ENCODE measurements at regions not wholly inside any gene's neighbourhood (a gene's known extent, or its start where the extent isn't known, plus 50 kb on each side); places are given as distances from the start of the nearest gene placed in this dataset.

DNA sequence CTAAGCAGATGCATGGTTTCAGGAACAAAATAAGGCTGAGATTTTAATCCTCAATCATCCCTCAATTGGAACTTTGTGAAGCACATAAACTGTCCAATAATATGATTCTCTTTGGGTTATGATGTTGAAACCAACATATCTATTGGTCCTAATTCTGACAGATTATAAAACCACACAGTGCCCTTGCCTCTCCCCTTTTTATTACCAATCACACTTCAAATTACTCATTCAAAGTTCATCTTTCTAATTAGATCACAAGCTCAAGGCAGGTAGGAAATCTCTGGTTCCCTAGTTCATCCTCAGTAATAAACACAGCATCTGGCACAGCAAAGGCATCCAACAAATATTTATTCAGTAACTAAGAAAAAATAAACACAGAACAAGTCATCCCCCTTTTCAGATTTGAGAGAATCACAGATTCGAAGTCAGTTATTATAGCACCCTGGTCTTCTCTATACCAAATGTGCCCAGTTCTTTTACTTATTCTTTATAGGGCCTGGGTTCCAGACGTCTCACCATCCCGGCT lies 611.6 kb downstream of the INSC start:
- H3K36me3 ChIP-seq (ENCODE audit: control insufficient read depth in 2 of 3, insufficient read depth in 3 of 3, low read length in 3 of 3) = no peaks in the 10 kb centered on the region
- no peak overlapping the region for H3K4me3 ChIP-seq (ENCODE audit: low read length in 3 of 3)
- DNase-seq (no peak), FAIRE-seq (no peak)
- no peaks in the 10 kb centered on the region for H3K4me1 ChIP-seq (ENCODE audit: control insufficient read depth in 2 of 3, insufficient read depth in 2 of 3, low read depth in 1 of 3, low read length in 3 of 3)
- H3K9ac ChIP-seq (ENCODE audit: low read length in 3 of 3) = no peak overlapping the region
- intact Hi-C loops (cut with DNase I) = no loop called here
- H3K27me3 ChIP-seq (ENCODE audit: control insufficient read depth, insufficient read depth, low read length) = no peaks in the 10 kb centered on the region
- H3K27ac ChIP-seq (ENCODE audit: low read depth in 2 of 2, low read length in 2 of 2) = no peak overlapping the region
- TF ChIP-seq, protein P1, sequence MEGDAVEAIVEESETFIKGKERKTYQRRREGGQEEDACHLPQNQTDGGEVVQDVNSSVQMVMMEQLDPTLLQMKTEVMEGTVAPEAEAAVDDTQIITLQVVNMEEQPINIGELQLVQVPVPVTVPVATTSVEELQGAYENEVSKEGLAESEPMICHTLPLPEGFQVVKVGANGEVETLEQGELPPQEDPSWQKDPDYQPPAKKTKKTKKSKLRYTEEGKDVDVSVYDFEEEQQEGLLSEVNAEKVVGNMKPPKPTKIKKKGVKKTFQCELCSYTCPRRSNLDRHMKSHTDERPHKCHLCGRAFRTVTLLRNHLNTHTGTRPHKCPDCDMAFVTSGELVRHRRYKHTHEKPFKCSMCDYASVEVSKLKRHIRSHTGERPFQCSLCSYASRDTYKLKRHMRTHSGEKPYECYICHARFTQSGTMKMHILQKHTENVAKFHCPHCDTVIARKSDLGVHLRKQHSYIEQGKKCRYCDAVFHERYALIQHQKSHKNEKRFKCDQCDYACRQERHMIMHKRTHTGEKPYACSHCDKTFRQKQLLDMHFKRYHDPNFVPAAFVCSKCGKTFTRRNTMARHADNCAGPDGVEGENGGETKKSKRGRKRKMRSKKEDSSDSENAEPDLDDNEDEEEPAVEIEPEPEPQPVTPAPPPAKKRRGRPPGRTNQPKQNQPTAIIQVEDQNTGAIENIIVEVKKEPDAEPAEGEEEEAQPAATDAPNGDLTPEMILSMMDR (IDR thresholded peaks at IDR 0.05; ENCODE audit: borderline replicate concordance, extremely low read depth, insufficient read depth) = no peak
- peaks cover 0 to 5% (median 0%) of the 10 kb centered on the region in 3 donors for H3K9me3 ChIP-seq (ENCODE audit: control insufficient read depth in 2 of 3, insufficient read depth in 1 of 3, low read length in 3 of 3)

DNA sequence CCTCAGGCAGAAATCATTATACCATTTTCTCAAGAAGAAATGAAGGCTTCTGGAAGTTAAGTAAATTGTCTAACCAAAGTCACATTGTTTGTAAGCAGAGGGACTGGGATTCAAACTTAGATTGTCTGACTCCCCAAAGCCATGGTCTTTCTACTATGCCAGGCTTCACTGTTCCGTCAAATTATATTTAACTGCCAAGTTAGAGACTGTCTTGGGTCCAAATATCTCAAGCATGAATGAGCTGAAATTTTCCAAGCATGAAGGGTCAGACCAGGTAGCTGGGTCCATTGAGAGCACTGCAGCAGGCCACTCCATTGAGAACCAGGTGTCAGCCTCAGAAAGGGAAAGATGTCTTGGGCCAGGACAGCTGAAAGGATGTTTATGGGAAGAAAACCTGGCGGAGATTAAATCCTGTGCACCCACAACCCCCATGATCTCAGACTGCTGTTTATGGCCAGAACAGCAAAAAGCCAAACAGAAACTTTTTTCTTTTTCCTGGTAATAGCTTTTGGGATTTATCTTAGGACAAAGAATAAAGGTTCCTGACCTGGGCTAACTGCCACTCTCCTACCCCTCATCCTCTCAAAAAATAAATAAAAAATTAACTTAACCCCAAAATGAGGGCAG lies 612.3 kb downstream of the INSC start:
- H3K9me3 ChIP-seq (ENCODE audit: control insufficient read depth in 2 of 3, insufficient read depth in 1 of 3, low read length in 3 of 3) = peaks cover 0 to under 1% (median 0%) of the 10 kb centered on the region in 3 donors
- H3K27ac ChIP-seq (ENCODE audit: low read depth in 2 of 2, low read length in 2 of 2) = no peak overlapping the region
- TF ChIP-seq, protein P1 (IDR thresholded peaks at IDR 0.05; ENCODE audit: borderline replicate concordance, extremely low read depth, insufficient read depth) = no peak
- H3K4me1 ChIP-seq (ENCODE audit: control insufficient read depth in 2 of 3, insufficient read depth in 2 of 3, low read depth in 1 of 3, low read length in 3 of 3) = no peaks in the 10 kb centered on the region
- no peaks in the 10 kb centered on the region for H3K27me3 ChIP-seq (ENCODE audit: control insufficient read depth, insufficient read depth, low read length)
- FAIRE-seq = no peak
- no peak overlapping the region for H3K4me3 ChIP-seq (ENCODE audit: low read length in 3 of 3)
- H3K9ac ChIP-seq (ENCODE audit: low read length in 3 of 3) = no peak overlapping the region
- intact Hi-C loops (cut with DNase I) = no loop called here
- no peaks in the 10 kb centered on the region for H3K36me3 ChIP-seq (ENCODE audit: control insufficient read depth in 2 of 3, insufficient read depth in 3 of 3, low read length in 3 of 3)
- DNase-seq = no peak

DNA sequence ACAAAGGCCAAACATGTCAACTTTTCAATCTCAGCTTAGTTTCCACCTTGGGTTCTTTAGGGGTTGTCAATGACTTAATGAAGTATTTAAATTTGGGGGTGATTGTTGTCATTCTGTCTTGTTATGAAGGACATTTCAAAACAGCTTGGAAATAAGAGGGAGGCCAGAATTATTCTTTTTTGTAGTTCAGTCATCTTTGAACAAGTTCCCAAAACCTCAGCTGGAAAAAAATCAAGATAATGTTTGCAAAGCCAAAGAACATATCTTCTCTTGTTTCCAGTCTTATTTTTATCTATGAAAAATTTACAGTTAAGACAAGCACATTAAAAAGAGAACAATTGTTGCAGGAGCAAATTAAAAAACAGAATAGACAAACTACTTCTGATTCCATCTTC lies 612.8 kb downstream of the INSC start:
- Histone ChIP-seq H3K4me3 (ENCODE audit: low read length in 3 of 3) (no peak overlapping the region), H3K27ac (ENCODE audit: low read depth in 2 of 2, low read length in 2 of 2) (no peak overlapping the region), H3K9ac (ENCODE audit: low read length in 3 of 3) (no peak overlapping the region), H3K4me1 (ENCODE audit: control insufficient read depth in 2 of 3, insufficient read depth in 2 of 3, low read depth in 1 of 3, low read length in 3 of 3) (no peaks in the 10 kb centered on the region), H3K36me3 (ENCODE audit: control insufficient read depth in 2 of 3, insufficient read depth in 3 of 3, low read length in 3 of 3) (no peaks in the 10 kb centered on the region), H3K9me3 (ENCODE audit: control insufficient read depth in 2 of 3, insufficient read depth in 1 of 3, low read length in 3 of 3) (no peaks in the 10 kb centered on the region), H3K27me3 (ENCODE audit: control insufficient read depth, insufficient read depth, low read length) (no peaks in the 10 kb centered on the region)
- TF ChIP-seq, protein P1 (IDR thresholded peaks at IDR 0.05; ENCODE audit: borderline replicate concordance, extremely low read depth, insufficient read depth) = no peak
- DNase-seq (no peak), FAIRE-seq (no peak)
- intact Hi-C loops (cut with DNase I) = no loop called here

DNA sequence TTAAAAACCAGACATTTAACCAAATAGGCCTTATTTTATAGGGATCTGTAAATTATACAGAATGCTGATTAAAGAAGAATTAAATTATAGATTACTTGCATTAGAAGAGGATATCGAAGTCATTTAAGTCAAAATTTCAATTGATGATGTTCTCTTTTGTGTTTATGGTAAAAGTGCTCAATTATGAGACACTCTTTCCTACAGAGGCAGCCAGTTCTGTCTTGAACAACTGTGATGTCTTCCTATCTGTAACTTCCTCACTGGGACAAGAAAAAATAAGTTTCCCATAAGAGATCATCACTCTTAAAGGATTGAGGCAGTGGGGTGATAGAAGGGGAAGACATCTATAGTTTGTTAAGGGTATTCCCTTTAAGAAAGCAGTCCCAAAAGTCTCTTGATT lies 613.5 kb downstream of the INSC start:
- TF ChIP-seq, protein P1 (IDR thresholded peaks at IDR 0.05; ENCODE audit: borderline replicate concordance, extremely low read depth, insufficient read depth) = no peak
- DNase-seq (no peak), FAIRE-seq (no peak)
- no peaks in the 10 kb centered on the region for H3K36me3 ChIP-seq (ENCODE audit: control insufficient read depth in 2 of 3, insufficient read depth in 3 of 3, low read length in 3 of 3)
- no peaks in the 10 kb centered on the region for H3K9me3 ChIP-seq (ENCODE audit: control insufficient read depth in 2 of 3, insufficient read depth in 1 of 3, low read length in 3 of 3)
- H3K27ac ChIP-seq (ENCODE audit: low read depth in 2 of 2, low read length in 2 of 2) = no peak overlapping the region
- H3K27me3 ChIP-seq (ENCODE audit: control insufficient read depth, insufficient read depth, low read length) = no peaks in the 10 kb centered on the region
- no peak overlapping the region for H3K4me3 ChIP-seq (ENCODE audit: low read length in 3 of 3)
- no peaks in the 10 kb centered on the region for H3K4me1 ChIP-seq (ENCODE audit: control insufficient read depth in 2 of 3, insufficient read depth in 2 of 3, low read depth in 1 of 3, low read length in 3 of 3)
- H3K9ac ChIP-seq (ENCODE audit: low read length in 3 of 3) = no peak overlapping the region
- intact Hi-C loops (cut with DNase I) = no loop called here
